OCI-LY3 (cell line): ENCODE measurements at regions not wholly inside any gene's neighbourhood (a gene's known extent, or its start where the extent isn't known, plus 50 kb on each side); places are given as distances from the start of the nearest gene placed in this dataset.

Experiments
- H2AFZ ChIP-seq: fragments of 200-600, 300-600 bp; shearing (Covaris generic); 2 replicates; pipeline ENCODE4 v1.6.0; 2014; ENCODE audit warnings: antibody characterized with exemption, low read depth, low read length
- H3K27ac ChIP-seq: fragments of 200-600, 300-600 bp; sonication (generic); 2 replicates; pipeline ENCODE4 v1.5.1; 2014; ENCODE audit warnings: mild to moderate bottlenecking, low read length, moderate library complexity, mixed read lengths
- H3K27me3 ChIP-seq: fragments of 200-600, 300-600 bp; sonication (generic); 2 replicates; pipeline ENCODE4 v1.6.1; 2014; ENCODE audit warnings: low read depth, low read length, mixed read lengths
- H3K36me3 ChIP-seq: fragments of 200-600, 300-600 bp; sonication (generic); replicated peaks from 2 replicates; pipeline ENCODE3; 2014; ENCODE audit warnings: low read depth, low read length, mixed read lengths
- H3K4me1 ChIP-seq: fragments of 300-600, 200-600 bp; sonication (generic); 2 replicates; pipeline ENCODE4 v1.6.1; 2014; ENCODE audit warnings: low read length, mixed read lengths
- H3K4me2 ChIP-seq: fragments of 200-600, 300-600 bp; sonication (generic); 2 replicates; pipeline ENCODE4 v1.6.1; 2014; ENCODE audit warnings: low read length, mixed read lengths
- H3K4me3 ChIP-seq: fragments of 300-600, 200-600 bp; sonication (generic); 2 replicates; pipeline ENCODE4 v1.5.1; 2014; ENCODE audit warnings: antibody characterized with exemption, mild to moderate bottlenecking, low read length, moderate library complexity
- H3K79me2 ChIP-seq: fragments of 300-600, 200-600 bp; shearing (Covaris generic); 2 replicates; pipeline ENCODE4 v1.6.1; 2014; ENCODE audit warnings: mild to moderate bottlenecking, low read length, mixed read lengths
- H3K9ac ChIP-seq: fragments of 300-600, 200-600 bp; shearing (Covaris generic); 2 replicates; pipeline ENCODE4 v1.6.0; 2014; ENCODE audit warnings: mild to moderate bottlenecking, low read length, moderate library complexity
- H3K9me3 ChIP-seq: fragments of 200-600, 300-600 bp; shearing (Covaris generic); 2 replicates; pipeline ENCODE4 v1.6.1; 2014; ENCODE audit warnings: low read length, mixed read lengths; ENCODE audit not compliant: insufficient read depth
- H4K20me1 ChIP-seq: fragments of 200-600, 300-600 bp; sonication (generic); 2 replicates; pipeline ENCODE4 v1.6.1; 2016; ENCODE audit warnings: low read length, mixed read lengths; ENCODE audit not compliant: insufficient read depth
- EZH2phosphoT487 ChIP-seq: fragments of 200-600 bp; shearing (Covaris generic); IDR thresholded peaks from 2 replicates; pipeline ENCODE4 v1.6.1; 2018; ENCODE audit warnings: antibody characterized with exemption, mixed run types, low read depth
- TF ChIP-seq, protein P1 (sequence below): fragments of 200-600, 300-600 bp; sonication (generic); IDR thresholded peaks from 2 replicates; pipeline ENCODE4 v1.5.1; 2014; ENCODE audit warnings: antibody characterized with exemption, low read length, low read depth

DNA sequence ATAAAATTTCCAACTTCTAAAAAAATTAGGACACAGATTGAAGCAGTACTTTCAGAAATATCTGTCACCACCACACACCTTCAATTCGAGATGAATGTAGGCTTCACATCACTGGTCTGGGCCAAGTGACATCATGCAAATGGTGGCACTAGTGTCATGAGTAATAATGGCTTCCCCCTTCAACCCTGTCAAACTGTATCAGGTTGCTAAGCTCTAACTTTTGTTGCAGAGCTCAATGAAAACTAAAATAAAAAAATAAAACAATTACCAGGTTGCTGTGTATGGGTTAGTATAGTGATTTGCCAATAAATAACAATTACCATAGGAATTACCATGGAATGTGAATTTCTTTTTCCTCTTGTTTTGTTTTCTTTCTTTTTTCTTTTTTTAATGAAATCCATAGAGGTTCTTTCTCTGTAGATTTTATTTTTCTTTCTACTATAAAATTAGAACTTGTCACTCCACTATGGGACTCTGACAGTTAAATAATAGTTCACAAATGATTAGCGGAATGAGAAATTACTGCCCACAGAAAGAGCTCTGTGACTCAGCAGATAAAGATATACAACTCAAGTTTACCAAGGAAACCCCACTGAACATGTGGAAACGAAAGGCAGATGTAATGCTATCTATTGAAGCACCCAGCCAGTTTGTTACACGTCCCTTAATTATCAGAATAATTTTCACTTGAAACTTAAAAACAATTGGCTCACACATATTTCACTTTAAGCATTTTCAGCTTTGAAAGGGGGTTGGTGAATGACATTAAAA is 783.8 kb upstream of the WWC1 start:
- Histone ChIP-seq H3K4me3 (no peak overlapping the region), H3K4me2 (no peak overlapping the region), H3K27ac (no peak overlapping the region), H3K79me2 (no peaks in the 10 kb centered on the region), H4K20me1 (no peaks in the 10 kb centered on the region), H3K27me3 (no peaks in the 10 kb centered on the region), H3K36me3 (no peaks in the 10 kb centered on the region), H3K9me3 (no peaks in the 10 kb centered on the region), H3K9ac (no peak overlapping the region), H2AFZ (no peak overlapping the region), H3K4me1 (no peaks in the 10 kb centered on the region)
- no peak for TF ChIP-seq EZH2phosphoT487
- TF ChIP-seq, protein P1, sequence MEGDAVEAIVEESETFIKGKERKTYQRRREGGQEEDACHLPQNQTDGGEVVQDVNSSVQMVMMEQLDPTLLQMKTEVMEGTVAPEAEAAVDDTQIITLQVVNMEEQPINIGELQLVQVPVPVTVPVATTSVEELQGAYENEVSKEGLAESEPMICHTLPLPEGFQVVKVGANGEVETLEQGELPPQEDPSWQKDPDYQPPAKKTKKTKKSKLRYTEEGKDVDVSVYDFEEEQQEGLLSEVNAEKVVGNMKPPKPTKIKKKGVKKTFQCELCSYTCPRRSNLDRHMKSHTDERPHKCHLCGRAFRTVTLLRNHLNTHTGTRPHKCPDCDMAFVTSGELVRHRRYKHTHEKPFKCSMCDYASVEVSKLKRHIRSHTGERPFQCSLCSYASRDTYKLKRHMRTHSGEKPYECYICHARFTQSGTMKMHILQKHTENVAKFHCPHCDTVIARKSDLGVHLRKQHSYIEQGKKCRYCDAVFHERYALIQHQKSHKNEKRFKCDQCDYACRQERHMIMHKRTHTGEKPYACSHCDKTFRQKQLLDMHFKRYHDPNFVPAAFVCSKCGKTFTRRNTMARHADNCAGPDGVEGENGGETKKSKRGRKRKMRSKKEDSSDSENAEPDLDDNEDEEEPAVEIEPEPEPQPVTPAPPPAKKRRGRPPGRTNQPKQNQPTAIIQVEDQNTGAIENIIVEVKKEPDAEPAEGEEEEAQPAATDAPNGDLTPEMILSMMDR: no peak

DNA sequence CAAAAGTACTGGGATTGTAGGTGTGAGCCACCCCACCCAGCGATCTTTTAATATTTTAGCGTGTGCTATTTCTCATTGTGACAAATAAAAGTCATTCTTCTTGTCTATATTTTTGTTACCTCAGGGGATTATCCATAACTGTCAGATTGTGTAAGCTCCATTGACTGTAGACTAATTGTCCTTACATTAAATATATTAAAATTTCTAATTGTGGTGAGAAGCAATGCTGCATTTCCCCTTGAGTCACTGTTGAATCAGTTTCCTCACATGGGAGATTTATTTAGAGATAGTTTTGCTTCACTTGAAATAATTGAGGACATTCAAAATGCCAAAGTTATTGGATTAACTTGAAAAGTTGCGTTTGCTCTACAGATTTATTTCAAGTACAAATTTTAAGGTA is 782.4 kb upstream of the WWC1 start:
- H2AFZ ChIP-seq: no peak overlapping the region
- no peaks in the 10 kb centered on the region for H4K20me1 ChIP-seq
- TF ChIP-seq, protein P1: no peak
- TF ChIP-seq EZH2phosphoT487: no peak
- no peaks in the 10 kb centered on the region for H3K36me3 ChIP-seq
- no peak overlapping the region for H3K9ac ChIP-seq
- H3K4me3 ChIP-seq: no peak overlapping the region
- H3K4me1 ChIP-seq: no peaks in the 10 kb centered on the region
- H3K27ac ChIP-seq: no peak overlapping the region
- no peak overlapping the region for H3K4me2 ChIP-seq
- no peaks in the 10 kb centered on the region for H3K27me3 ChIP-seq
- no peaks in the 10 kb centered on the region for H3K9me3 ChIP-seq
- no peaks in the 10 kb centered on the region for H3K79me2 ChIP-seq

DNA sequence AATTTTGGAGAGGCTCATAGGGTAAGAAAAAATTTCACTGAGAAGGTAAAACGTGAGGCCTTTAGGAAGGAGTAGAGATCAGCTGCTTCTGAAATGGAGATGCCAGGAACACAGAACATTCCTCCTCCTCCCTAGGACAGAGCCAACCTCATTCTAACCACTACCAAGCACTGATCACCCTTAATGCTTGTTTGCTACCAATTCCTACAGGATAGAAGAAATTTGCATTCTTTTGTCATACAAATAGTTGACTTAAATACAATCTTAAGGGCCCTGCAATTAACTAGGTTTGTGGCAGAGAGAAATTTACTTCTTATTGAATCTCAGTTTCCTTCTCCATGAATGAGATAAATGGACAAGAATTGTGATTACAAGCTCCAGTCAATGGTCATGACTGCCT is 780.2 kb upstream of the WWC1 start:
- Histone ChIP-seq H3K27ac (no peak overlapping the region), H3K4me3 (no peak overlapping the region), H3K36me3 (no peaks in the 10 kb centered on the region), H2AFZ (no peak overlapping the region), H3K4me1 (no peaks in the 10 kb centered on the region), H4K20me1 (no peaks in the 10 kb centered on the region), H3K79me2 (no peaks in the 10 kb centered on the region), H3K9me3 (no peaks in the 10 kb centered on the region), H3K4me2 (no peak overlapping the region), H3K27me3 (no peaks in the 10 kb centered on the region), H3K9ac (no peak overlapping the region)
- TF ChIP-seq, protein P1: no peak
- no peak for TF ChIP-seq EZH2phosphoT487

GRCh38 chr5:167512111-167512510 is 779.3 kb upstream of the WWC1 start:
- no peak overlapping the region for H3K27ac ChIP-seq
- H4K20me1 ChIP-seq: no peaks in the 10 kb centered on the region
- H3K4me1 ChIP-seq: no peaks in the 10 kb centered on the region
- no peak overlapping the region for H3K9ac ChIP-seq
- H3K4me3 ChIP-seq: no peak overlapping the region
- TF ChIP-seq, protein P1: no peak
- TF ChIP-seq EZH2phosphoT487: no peak
- no peak overlapping the region for H3K4me2 ChIP-seq
- H3K9me3 ChIP-seq: no peaks in the 10 kb centered on the region
- H3K27me3 ChIP-seq: no peaks in the 10 kb centered on the region
- no peak overlapping the region for H2AFZ ChIP-seq
- no peaks in the 10 kb centered on the region for H3K36me3 ChIP-seq
- H3K79me2 ChIP-seq: no peaks in the 10 kb centered on the region
